Upper lobe of left lung (tissue), 6 donors: ENCODE measurements at regions not wholly inside any gene's neighbourhood (a gene's known extent, or its start where the extent isn't known, plus 50 kb on each side); places are given as distances from the start of the nearest gene placed in this dataset.
A peak's percentile ranks its signal among the peaks of the same experiment; 100 is the strongest.

Source experiments
- ATAC-seq, 2 donors: fragments of 200-7000 bp; cut with Tn5 transposase; one replicate each; pipeline ENCODE4 v1.9.1; 2022; ENCODE audit warnings: mild to moderate bottlenecking in 2 of 2, moderate library complexity in 2 of 2; ENCODE audit not compliant: low FRiP score in 2 of 2
- DNase-seq, 2 donors: peaks; one replicate each; pipeline ENCODE4 v3.0.0-alpha.2; 2019 to 2020
- H3K27ac ChIP-seq, 4 donors: fragments of 200-600 bp; sonication (generic); one replicate each; pipeline ENCODE4 v1.5.1; 2016 to 2019
- H3K27me3 ChIP-seq, 4 donors: fragments of 200-600 bp; sonication (generic); one replicate each; pipeline ENCODE4 v1.5.1; 2017 to 2019
- H3K36me3 ChIP-seq, 4 donors: fragments of 200-600 bp; sonication (generic); one replicate each; pipeline ENCODE4 v1.5.1; 2016 to 2019
- H3K4me1 ChIP-seq, 4 donors: fragments of 200-600 bp; sonication (generic); one replicate each; pipeline ENCODE4 v1.5.1; 2018 to 2019
- H3K4me3 ChIP-seq, 4 donors: fragments of 200-600 bp; sonication (generic); one replicate each; pipeline ENCODE4 v1.5.1; 2017 to 2019; ENCODE audit warnings: mild to moderate bottlenecking in 2 of 4, moderate library complexity in 1 of 4
- H3K9me3 ChIP-seq, 4 donors: fragments of 200-600 bp; sonication (generic); one replicate each; pipeline ENCODE4 v1.5.1; 2018 to 2019
- EP300 ChIP-seq, 4 donors: sonication (generic); formaldehyde crosslinking; IDR thresholded peaks; one replicate each; pipeline ENCODE4 v1.5.1; 2017; ENCODE audit warnings: antibody characterized with exemption in 4 of 4, control low read depth in 2 of 4
- POLR2A ChIP-seq, 4 donors: fragments of 450-650 bp; IDR thresholded peaks; one replicate each; pipeline ENCODE4 v1.5.1; 2016 to 2017; ENCODE audit warnings: antibody characterized with exemption in 4 of 4, mild to moderate bottlenecking in 2 of 4
- POLR2AphosphoS5 ChIP-seq, 2 donors: sonication (generic); formaldehyde crosslinking; IDR thresholded peaks; one replicate each; pipeline ENCODE4 v1.5.1; 2017; ENCODE audit warnings: antibody characterized with exemption in 2 of 2
- WGBS, 2 donors: methylation state at CpG; one replicate each; pipeline ENCODE4 v1.1.5; 2017 to 2018; 5-methylcytosine and 5-hydroxymethylcytosine counted together
- TF ChIP-seq, protein P1 (sequence below), 6 experiments: fragments of 450-650 bp in 4 of 6; fragments of 200-600 bp in 2 of 6; sonication (generic) in 2 of 6; IDR thresholded peaks; one replicate each; pipeline ENCODE4 v1.5.1; 2016 to 2019; ENCODE audit warnings: antibody characterized with exemption in 6 of 6
- donor health status: DM: no; HTN: no; CAD: no; lungs with moderate emphysema.
- donor health status: DM: no; HTN: yes; CAD: no; lungs with severe emphysema.

DNA sequence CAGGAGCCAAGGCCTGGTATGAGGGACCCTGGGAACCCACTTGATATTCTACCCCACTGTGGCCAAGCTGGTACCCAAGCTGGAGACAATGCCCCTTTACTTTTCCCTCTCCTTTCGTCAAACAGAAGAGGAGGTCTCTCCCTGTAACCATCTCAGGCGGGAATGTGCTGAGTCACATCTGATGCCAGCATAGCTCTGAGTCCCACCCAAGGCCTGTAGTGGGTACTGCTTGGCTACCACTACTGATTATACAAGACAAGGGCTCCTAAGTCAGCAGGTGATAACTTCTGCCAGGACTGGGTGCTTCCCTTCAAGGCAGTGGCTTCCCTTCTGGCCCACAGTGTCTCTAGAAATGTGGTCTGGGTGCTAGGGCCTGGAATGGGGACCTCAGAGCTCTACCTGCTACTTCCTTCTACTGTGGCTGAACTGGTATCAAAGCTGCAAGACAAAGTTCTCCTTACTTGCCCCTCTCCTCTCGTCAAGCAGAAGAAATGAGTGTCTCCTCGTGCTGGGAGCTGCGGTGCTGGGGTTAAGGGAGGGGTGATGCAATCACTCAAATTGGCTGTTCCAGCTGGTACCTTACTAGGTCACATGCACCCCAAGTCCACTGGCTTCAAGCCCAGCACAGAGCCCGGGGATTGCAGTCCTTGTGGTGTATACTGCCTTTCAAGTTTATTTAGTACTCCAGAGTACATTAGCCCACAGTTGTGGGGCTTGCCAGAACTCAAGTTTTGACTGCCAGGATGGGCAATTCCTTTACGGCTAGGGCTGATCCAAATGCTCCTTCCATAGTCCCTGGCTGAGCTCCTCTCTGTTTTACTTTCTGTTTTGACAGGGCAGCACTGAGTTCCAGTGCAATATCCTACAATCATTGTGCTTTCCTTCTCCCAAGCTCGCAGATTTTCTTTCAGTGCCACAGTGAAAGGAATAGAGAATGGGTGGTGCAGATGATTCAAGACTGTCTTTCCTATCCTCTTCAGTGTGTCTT is 419.7 kb upstream of the CNTN5 start:
- H3K27ac ChIP-seq = no peak overlapping the region
- peak in 1 of 2 donors; percentile 79 for DNase-seq
- TF ChIP-seq POLR2A (IDR thresholded peaks at IDR 0.05) (no peak), EP300 (IDR thresholded peaks at IDR 0.05) (no peak), POLR2AphosphoS5 (IDR thresholded peaks at IDR 0.05) (no peak)
- TF ChIP-seq, protein P1, sequence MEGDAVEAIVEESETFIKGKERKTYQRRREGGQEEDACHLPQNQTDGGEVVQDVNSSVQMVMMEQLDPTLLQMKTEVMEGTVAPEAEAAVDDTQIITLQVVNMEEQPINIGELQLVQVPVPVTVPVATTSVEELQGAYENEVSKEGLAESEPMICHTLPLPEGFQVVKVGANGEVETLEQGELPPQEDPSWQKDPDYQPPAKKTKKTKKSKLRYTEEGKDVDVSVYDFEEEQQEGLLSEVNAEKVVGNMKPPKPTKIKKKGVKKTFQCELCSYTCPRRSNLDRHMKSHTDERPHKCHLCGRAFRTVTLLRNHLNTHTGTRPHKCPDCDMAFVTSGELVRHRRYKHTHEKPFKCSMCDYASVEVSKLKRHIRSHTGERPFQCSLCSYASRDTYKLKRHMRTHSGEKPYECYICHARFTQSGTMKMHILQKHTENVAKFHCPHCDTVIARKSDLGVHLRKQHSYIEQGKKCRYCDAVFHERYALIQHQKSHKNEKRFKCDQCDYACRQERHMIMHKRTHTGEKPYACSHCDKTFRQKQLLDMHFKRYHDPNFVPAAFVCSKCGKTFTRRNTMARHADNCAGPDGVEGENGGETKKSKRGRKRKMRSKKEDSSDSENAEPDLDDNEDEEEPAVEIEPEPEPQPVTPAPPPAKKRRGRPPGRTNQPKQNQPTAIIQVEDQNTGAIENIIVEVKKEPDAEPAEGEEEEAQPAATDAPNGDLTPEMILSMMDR (IDR thresholded peaks at IDR 0.05) = no peak
- WGBS, 2 donors = 43 to 59% methylated on average over 7 to 8 of the region's 8 CpGs
- no peak overlapping the region for H3K4me3 ChIP-seq
- no peaks in the 10 kb centered on the region for H3K4me1 ChIP-seq
- H3K36me3 ChIP-seq = no peaks in the 10 kb centered on the region
- no peaks in the 10 kb centered on the region for H3K27me3 ChIP-seq
- H3K9me3 ChIP-seq = no peaks in the 10 kb centered on the region
- ATAC-seq = peak; percentile 56 to 66

DNA sequence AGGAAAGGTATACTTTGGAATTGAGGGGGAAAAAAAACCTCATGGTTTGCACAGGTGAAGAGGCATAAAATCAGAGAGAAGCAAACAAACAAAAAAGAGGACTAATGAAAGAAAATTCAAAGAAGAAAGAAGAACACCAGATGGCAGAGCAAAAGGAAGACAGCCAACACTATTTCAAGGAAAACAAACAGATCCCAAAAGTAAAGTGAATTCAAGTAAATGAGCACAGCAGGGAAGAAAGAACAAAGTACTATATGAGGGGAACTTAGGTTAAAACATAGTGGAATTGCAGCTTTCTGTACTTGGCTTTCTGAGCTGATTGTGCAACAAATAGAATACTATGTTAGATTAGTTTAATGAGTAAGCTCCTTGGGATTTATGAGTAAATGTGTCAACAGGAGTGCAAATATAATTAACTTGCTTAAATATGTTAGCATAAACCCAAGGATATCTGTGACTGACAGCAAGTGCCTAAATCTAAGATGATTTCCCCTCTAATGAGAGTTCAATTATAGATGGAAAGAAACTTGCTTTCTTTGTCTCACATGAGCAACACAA is 404.6 kb upstream of the CNTN5 start:
- no peaks in the 10 kb centered on the region for H3K4me1 ChIP-seq
- DNase-seq (no peak), ATAC-seq (peak in 1 of 2 donors; percentile 24)
- TF ChIP-seq, protein P1 (IDR thresholded peaks at IDR 0.05) = no peak
- TF ChIP-seq EP300 (IDR thresholded peaks at IDR 0.05) = no peak
- no peak for TF ChIP-seq POLR2AphosphoS5 (IDR thresholded peaks at IDR 0.05)
- no peak for TF ChIP-seq POLR2A (IDR thresholded peaks at IDR 0.05)
- no peaks in the 10 kb centered on the region for H3K36me3 ChIP-seq
- no peaks in the 10 kb centered on the region for H3K27me3 ChIP-seq
- H3K9me3 ChIP-seq = peaks cover 0 to 5% (median 0%) of the 10 kb centered on the region in 4 donors
- H3K27ac ChIP-seq = no peak overlapping the region
- H3K4me3 ChIP-seq = no peak overlapping the region

DNA sequence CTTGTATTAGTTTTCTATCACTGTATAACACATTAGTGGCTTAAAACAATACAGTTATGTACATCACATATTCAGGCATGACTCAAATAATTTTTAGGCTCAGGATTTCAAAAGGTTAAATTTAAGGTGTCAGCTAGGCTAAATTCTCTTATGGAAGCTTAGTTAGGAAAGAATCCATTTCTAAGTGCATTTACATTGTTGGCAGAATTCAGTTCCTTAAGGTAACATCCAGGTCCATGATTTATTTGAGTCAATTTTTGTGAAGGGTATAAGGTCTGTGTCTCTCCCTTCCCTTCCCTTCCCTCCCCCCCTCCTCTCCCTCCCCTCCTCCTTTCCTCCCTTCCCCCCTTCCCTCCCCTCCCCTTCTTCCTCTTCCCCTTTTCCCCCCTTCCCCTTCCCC is 399.0 kb upstream of the CNTN5 start:
- no peaks in the 10 kb centered on the region for H3K4me1 ChIP-seq
- DNase-seq (no peak), ATAC-seq (no peak)
- no peaks in the 10 kb centered on the region for H3K27me3 ChIP-seq
- no peak overlapping the region for H3K27ac ChIP-seq
- no peaks in the 10 kb centered on the region for H3K36me3 ChIP-seq
- H3K4me3 ChIP-seq = no peak overlapping the region
- H3K9me3 ChIP-seq = peaks cover 0 to 5% (median 0%) of the 10 kb centered on the region in 4 donors
- TF ChIP-seq POLR2A (IDR thresholded peaks at IDR 0.05) (no peak), EP300 (IDR thresholded peaks at IDR 0.05) (no peak), POLR2AphosphoS5 (IDR thresholded peaks at IDR 0.05) (no peak)
- TF ChIP-seq, protein P1 (IDR thresholded peaks at IDR 0.05) = no peak

DNA sequence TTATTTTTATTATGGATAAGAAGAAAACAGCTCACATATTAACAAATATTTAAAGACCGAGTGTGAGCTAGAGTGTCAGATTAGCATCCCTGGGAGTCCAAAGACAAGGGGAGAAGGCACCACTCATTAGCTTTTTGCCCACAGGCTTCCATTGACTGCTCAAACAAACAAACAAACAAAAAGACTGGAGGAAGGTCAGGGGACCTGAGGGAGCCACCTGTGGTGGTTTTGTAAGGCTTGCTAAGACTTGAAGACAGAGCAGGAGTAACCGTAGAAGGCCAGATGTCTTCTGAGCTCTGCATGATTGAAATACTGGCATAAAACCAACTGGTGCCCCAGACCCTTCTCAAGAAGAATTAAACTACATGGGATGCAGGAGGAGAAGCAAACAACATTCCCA is 395.2 kb upstream of the CNTN5 start:
- no peaks in the 10 kb centered on the region for H3K36me3 ChIP-seq
- TF ChIP-seq, protein P1 (IDR thresholded peaks at IDR 0.05) = no peak
- no peak for TF ChIP-seq POLR2A (IDR thresholded peaks at IDR 0.05)
- H3K4me1 ChIP-seq = no peaks in the 10 kb centered on the region
- H3K27ac ChIP-seq = no peak overlapping the region
- ATAC-seq (no peak), DNase-seq (no peak)
- WGBS, 2 donors = 64 to 80% methylated on average over 2 of the region's 2 CpGs
- no peak overlapping the region for H3K4me3 ChIP-seq
- H3K9me3 ChIP-seq = no peaks in the 10 kb centered on the region
- H3K27me3 ChIP-seq = no peaks in the 10 kb centered on the region
